Thoracic aorta (tissue), 2 donors: ENCODE measurements at regions not wholly inside any gene's neighbourhood (a gene's known extent, or its start where the extent isn't known, plus 50 kb on each side); places are given as distances from the start of the nearest gene placed in this dataset.

Source experiments
- ATAC-seq: fragments of 150-250 bp; one replicate; pipeline ENCODE4 v1.8.0; 2017; ENCODE audit warnings: low read depth; ENCODE audit not compliant: insufficient number of reproducible peaks, low FRiP score
- DNase-seq: peaks from one replicate; pipeline ENCODE4 v3.0.0-alpha.2; 2020; ENCODE audit warnings: low spot score
- H3K27ac ChIP-seq, 2 donors: fragments of 200-600 bp; sonication (generic); 1 replicate in 1 of 2; 2 replicates in 1 of 2; pipeline ENCODE4 v1.5.1; 2016; ENCODE audit warnings: mild to moderate bottlenecking in 2 of 2, moderate library complexity in 2 of 2
- H3K27me3 ChIP-seq: fragments of 200-600 bp; sonication (generic); replicated peaks from 2 replicates; pipeline ENCODE4 v1.6.0; 2016; ENCODE audit warnings: mild to moderate bottlenecking; ENCODE audit not compliant: insufficient read depth
- H3K36me3 ChIP-seq: fragments of 200-600 bp; sonication (generic); one replicate; pipeline ENCODE4 v1.5.1; 2016
- H3K4me1 ChIP-seq, 2 donors: fragments of 200-600 bp; sonication (generic); 1 replicate in 1 of 2; 2 replicates in 1 of 2; pipeline versions ENCODE4 v1.5.1 to v1.6.0; 2016; ENCODE audit warnings: low read depth in 2 of 2, mild to moderate bottlenecking in 1 of 2; ENCODE audit not compliant: control insufficient read depth in 1 of 2
- H3K4me3 ChIP-seq: fragments of 200-600 bp; sonication (generic); 2 replicates; pipeline ENCODE4 v1.5.1; 2016; ENCODE audit warnings: mild to moderate bottlenecking
- H3K9me3 ChIP-seq: fragments of 200-600 bp; sonication (generic); 2 replicates; pipeline ENCODE4 v1.5.1; 2016
- TF ChIP-seq, protein P1 (sequence below): fragments of 200-600 bp; sonication (generic); IDR thresholded peaks from one replicate; pipeline ENCODE4 v1.5.1; 2019; ENCODE audit warnings: antibody characterized with exemption

DNA sequence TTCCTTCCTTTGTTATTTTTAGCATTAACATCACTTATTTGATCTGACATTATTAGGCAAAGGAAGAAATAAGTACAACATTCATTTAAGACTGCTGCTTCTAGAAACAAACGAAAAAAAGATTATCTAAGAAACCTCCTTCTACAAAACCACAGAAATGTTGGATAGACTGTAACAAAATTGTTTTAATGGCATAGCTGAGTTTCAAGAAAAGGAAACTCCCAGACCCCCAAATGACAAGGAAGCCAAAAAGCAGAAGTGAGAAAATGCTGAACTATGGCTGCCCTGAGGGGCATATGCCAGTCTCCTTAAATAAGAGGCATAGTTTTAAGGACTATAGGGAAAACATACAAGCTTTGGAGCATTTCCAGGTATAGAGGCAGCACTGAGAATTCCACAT, 1431.6 kb upstream of the TENM3 start:
- Histone ChIP-seq H3K4me1 (no peaks in the 10 kb centered on the region), H3K27me3 (no peaks in the 10 kb centered on the region), H3K27ac (no peak overlapping the region), H3K36me3 (no peaks in the 10 kb centered on the region), H3K4me3 (no peak overlapping the region), H3K9me3 (no peaks in the 10 kb centered on the region)
- TF ChIP-seq, protein P1, sequence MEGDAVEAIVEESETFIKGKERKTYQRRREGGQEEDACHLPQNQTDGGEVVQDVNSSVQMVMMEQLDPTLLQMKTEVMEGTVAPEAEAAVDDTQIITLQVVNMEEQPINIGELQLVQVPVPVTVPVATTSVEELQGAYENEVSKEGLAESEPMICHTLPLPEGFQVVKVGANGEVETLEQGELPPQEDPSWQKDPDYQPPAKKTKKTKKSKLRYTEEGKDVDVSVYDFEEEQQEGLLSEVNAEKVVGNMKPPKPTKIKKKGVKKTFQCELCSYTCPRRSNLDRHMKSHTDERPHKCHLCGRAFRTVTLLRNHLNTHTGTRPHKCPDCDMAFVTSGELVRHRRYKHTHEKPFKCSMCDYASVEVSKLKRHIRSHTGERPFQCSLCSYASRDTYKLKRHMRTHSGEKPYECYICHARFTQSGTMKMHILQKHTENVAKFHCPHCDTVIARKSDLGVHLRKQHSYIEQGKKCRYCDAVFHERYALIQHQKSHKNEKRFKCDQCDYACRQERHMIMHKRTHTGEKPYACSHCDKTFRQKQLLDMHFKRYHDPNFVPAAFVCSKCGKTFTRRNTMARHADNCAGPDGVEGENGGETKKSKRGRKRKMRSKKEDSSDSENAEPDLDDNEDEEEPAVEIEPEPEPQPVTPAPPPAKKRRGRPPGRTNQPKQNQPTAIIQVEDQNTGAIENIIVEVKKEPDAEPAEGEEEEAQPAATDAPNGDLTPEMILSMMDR = no peak
- DNase-seq (no peak), ATAC-seq (no peak)

DNA sequence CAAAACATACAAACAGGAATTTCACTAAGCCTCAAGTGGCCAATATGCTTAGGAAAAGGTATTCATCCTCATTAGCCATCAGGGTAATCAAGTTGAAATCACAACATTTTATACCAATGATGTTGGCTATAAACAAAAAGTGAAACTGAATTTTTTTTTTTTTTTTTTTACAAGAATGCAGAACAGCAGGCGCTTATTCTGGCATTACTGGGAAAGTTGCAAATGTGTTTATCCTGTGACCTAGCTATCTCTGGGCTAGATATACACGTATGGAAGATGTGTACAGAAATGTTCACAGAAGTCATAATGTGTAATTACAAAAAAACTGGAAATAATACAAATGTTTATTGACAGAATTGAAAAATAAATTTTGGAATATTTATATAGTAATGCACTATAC, 1430.4 kb upstream of the TENM3 start:
- H3K36me3 ChIP-seq = no peaks in the 10 kb centered on the region
- TF ChIP-seq, protein P1 = no peak
- ATAC-seq (no peak), DNase-seq (no peak)
- H3K9me3 ChIP-seq = no peaks in the 10 kb centered on the region
- H3K4me3 ChIP-seq = no peak overlapping the region
- no peaks in the 10 kb centered on the region for H3K27me3 ChIP-seq
- no peaks in the 10 kb centered on the region for H3K4me1 ChIP-seq
- H3K27ac ChIP-seq = no peak overlapping the region

DNA sequence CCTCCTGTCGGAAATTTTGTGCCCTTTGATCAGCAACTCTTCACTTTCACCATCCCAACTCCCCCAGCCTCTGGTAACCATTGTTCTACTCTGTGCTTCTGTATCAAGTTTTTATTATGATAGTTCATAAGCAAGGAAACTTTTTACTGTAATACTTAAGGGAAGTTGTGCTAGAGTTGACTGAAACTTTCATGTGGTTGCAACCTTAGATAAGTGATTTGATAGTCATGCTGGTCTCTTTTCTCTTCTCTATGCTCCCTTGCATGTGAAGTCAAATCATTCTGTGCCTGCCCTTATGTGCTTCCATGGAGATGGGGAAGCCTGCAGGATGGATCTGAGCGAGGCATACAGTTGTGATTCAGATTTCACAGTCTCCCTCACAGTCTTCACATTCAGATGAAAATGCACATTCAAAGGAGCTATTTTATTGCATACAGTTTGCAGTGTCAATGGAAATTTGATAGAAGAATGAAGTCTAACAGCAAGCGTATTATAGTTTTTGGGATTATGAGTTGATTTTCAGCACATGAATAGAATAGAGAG, 1428.3 kb upstream of the TENM3 start:
- DNase-seq = no peak
- Histone ChIP-seq H3K9me3 (no peaks in the 10 kb centered on the region), H3K4me3 (no peak overlapping the region)

DNA sequence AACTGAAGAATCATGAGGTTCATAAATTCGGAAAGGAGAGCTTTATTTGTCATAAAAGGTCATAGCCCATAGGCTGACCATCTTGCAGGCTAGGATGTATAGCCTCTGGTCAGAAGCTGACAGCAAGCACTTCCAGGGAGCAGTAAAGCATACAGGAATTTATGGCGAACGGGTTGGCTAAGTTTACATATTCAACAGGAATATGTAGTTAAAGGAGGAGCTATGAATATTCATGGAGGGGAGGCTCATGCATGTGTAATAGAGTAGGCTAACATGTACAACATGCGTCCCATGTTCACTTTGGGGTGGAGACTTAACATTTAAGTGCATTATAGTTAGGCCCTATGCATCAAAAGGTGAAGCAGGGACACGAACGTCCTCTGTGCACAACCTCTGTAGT, 1425.7 kb upstream of the TENM3 start:
- Histone ChIP-seq H3K9me3 (no peaks in the 10 kb centered on the region), H3K4me3 (no peak overlapping the region), H3K4me1 (no peaks in the 10 kb centered on the region), H3K27ac (no peak overlapping the region), H3K36me3 (no peaks in the 10 kb centered on the region), H3K27me3 (no peaks in the 10 kb centered on the region)
- ATAC-seq (no peak), DNase-seq (no peak)
- TF ChIP-seq, protein P1 = no peak

More for the DNA sequence above, 1428.3 kb upstream of the TENM3 start:
- Histone ChIP-seq H3K27ac (no peak overlapping the region), H3K4me1 (no peaks in the 10 kb centered on the region), H3K27me3 (no peaks in the 10 kb centered on the region), H3K36me3 (no peaks in the 10 kb centered on the region)
- TF ChIP-seq, protein P1 = no peak
- no peak for ATAC-seq

DNA sequence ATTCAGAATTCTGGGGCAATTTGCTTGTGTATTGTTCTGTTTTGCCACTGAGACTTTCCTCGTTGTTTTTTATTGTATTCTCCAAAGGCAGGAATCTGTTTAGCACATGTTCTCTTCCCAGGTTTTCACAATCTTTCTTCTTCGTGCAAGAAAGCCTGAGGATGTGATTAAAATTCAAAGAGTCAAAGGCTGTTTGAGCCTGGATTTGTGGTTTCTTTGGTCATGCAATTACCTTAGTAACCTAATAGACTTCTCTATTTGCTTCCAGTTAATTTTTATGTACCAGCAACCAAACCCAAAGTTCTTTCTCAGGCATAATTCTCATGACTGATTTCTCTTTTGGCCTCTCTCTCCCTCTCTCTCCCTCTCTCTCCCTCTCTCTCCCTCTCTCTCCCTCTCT, 1420.1 kb upstream of the TENM3 start:
- no peak for ATAC-seq
- Histone ChIP-seq H3K4me1 (peaks cover 0 to 5% of the 10 kb centered on the region in 2 donors), H3K36me3 (no peaks in the 10 kb centered on the region), H3K27me3 (no peaks in the 10 kb centered on the region), H3K9me3 (no peaks in the 10 kb centered on the region), H3K27ac (no peak overlapping the region), H3K4me3 (no peak overlapping the region)
- no peak for DNase-seq
- TF ChIP-seq, protein P1 = no peak
